DND-41 (cell line): ENCODE measurements at regions not wholly inside any gene's neighbourhood (a gene's known extent, or its start where the extent isn't known, plus 50 kb on each side); places are given as distances from the start of the nearest gene placed in this dataset.

Source experiments
- ATAC-seq: fragments of 200-7000 bp; cut with Tn5 transposase; 3 replicates; pipeline ENCODE4 v1.9.1; 2021; ENCODE audit warnings: low read depth; ENCODE audit not compliant: insufficient read depth
- DNase-seq: peaks from one replicate; pipeline ENCODE4 v3.0.0-alpha.2; 2020
- H2AFZ ChIP-seq: 2 replicates; pipeline ENCODE4 v1.6.0; 2012; ENCODE audit warnings: low read depth, low read length
- H3K27ac ChIP-seq: 2 replicates; pipeline ENCODE4 v1.5.1; 2012; ENCODE audit warnings: low read length, inconsistent platforms
- H3K27me3 ChIP-seq: fragments of 200-600 bp; sonication (generic); 2 replicates; pipeline ENCODE4 v1.6.0; 2012; ENCODE audit warnings: low read length, mild to moderate bottlenecking, inconsistent platforms; ENCODE audit not compliant: insufficient read depth, poor library complexity
- H3K36me3 ChIP-seq: 2 replicates; pipeline ENCODE4 v1.5.1; 2012; ENCODE audit warnings: low read length, inconsistent platforms; ENCODE audit not compliant: insufficient read depth
- H3K4me1 ChIP-seq: 2 replicates; pipeline ENCODE4 v1.5.1; 2012; ENCODE audit warnings: mild to moderate bottlenecking, low read length; ENCODE audit not compliant: insufficient read depth
- H3K4me2 ChIP-seq: 2 replicates; pipeline ENCODE4 v1.6.0; 2012; ENCODE audit warnings: mild to moderate bottlenecking, moderate library complexity, low read length, inconsistent platforms; ENCODE audit not compliant: insufficient read depth
- H3K4me3 ChIP-seq, 2 experiments: fragments of 200-600 bp in 1 of 2; shearing (Covaris generic) in 1 of 2; 2 replicates each; pipeline ENCODE4 v1.5.1; 2012 to 2016; ENCODE audit warnings: inconsistent platforms in 2 of 2, low read length in 2 of 2, mild to moderate bottlenecking in 2 of 2, low read depth in 1 of 2, moderate library complexity in 1 of 2
- H3K79me2 ChIP-seq: 2 replicates; pipeline ENCODE4 v1.6.0; 2012; ENCODE audit warnings: low read length, inconsistent platforms; ENCODE audit not compliant: insufficient read depth
- H3K9ac ChIP-seq: 2 replicates; pipeline ENCODE4 v1.6.0; 2012; ENCODE audit warnings: low read depth, mild to moderate bottlenecking, inconsistent platforms, low read length, moderate library complexity
- H3K9me3 ChIP-seq: 2 replicates; pipeline ENCODE4 v1.5.1; 2012; ENCODE audit warnings: low read length, moderate library complexity, mild to moderate bottlenecking, inconsistent platforms; ENCODE audit not compliant: insufficient read depth, severe bottlenecking
- H4K20me1 ChIP-seq: 2 replicates; pipeline ENCODE4 v1.6.0; 2012; ENCODE audit warnings: low read length; ENCODE audit not compliant: insufficient read depth
- EZH2 ChIP-seq: IDR thresholded peaks from 3 replicates; pipeline ENCODE4 v1.6.1; 2012; ENCODE audit warnings: borderline replicate concordance, low read depth, mild to moderate bottlenecking, moderate library complexity, low read length, inconsistent platforms; ENCODE audit not compliant: severe bottlenecking
- TF ChIP-seq, protein P1 (sequence below): IDR thresholded peaks from 2 replicates; pipeline ENCODE4 v1.5.1; 2012; ENCODE audit warnings: borderline replicate concordance, low read length, moderate library complexity, mild to moderate bottlenecking; ENCODE audit not compliant: poor library complexity, severe bottlenecking; ENCODE audit errors: extremely low read depth

GRCh38 chr12:34097213-34097612, 74.9 kb downstream of the ALG10 start:
- no peak overlapping the region for H2AFZ ChIP-seq
- H3K27me3 ChIP-seq, result no peaks in the 10 kb centered on the region
- H3K27ac ChIP-seq, result no peak overlapping the region
- ATAC-seq (no peak), DNase-seq (no peak)
- no peak overlapping the region for H3K4me3 ChIP-seq
- no peak for TF ChIP-seq EZH2
- TF ChIP-seq, protein P1, sequence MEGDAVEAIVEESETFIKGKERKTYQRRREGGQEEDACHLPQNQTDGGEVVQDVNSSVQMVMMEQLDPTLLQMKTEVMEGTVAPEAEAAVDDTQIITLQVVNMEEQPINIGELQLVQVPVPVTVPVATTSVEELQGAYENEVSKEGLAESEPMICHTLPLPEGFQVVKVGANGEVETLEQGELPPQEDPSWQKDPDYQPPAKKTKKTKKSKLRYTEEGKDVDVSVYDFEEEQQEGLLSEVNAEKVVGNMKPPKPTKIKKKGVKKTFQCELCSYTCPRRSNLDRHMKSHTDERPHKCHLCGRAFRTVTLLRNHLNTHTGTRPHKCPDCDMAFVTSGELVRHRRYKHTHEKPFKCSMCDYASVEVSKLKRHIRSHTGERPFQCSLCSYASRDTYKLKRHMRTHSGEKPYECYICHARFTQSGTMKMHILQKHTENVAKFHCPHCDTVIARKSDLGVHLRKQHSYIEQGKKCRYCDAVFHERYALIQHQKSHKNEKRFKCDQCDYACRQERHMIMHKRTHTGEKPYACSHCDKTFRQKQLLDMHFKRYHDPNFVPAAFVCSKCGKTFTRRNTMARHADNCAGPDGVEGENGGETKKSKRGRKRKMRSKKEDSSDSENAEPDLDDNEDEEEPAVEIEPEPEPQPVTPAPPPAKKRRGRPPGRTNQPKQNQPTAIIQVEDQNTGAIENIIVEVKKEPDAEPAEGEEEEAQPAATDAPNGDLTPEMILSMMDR, result no peak
- no peaks in the 10 kb centered on the region for H3K4me1 ChIP-seq
- H3K4me2 ChIP-seq, result no peak overlapping the region
- no peaks in the 10 kb centered on the region for H3K79me2 ChIP-seq
- H3K36me3 ChIP-seq, result no peaks in the 10 kb centered on the region
- H3K9me3 ChIP-seq, result no peaks in the 10 kb centered on the region
- H3K9ac ChIP-seq, result no peak overlapping the region
- no peaks in the 10 kb centered on the region for H4K20me1 ChIP-seq

GRCh38 chr12:34105392-34105933, 83.2 kb downstream of the ALG10 start:
- ATAC-seq (no peak), DNase-seq (no peak)
- Histone ChIP-seq H3K4me3 (no peak overlapping the region), H2AFZ (no peak overlapping the region), H3K9me3 (peaks cover 13% of the 10 kb centered on the region), H3K4me2 (no peak overlapping the region), H4K20me1 (no peaks in the 10 kb centered on the region), H3K4me1 (no peaks in the 10 kb centered on the region), H3K36me3 (no peaks in the 10 kb centered on the region), H3K27ac (no peak overlapping the region), H3K9ac (no peak overlapping the region), H3K27me3 (no peaks in the 10 kb centered on the region), H3K79me2 (no peaks in the 10 kb centered on the region)
- TF ChIP-seq, protein P1, result no peak
- no peak for TF ChIP-seq EZH2

- no peak overlapping the region for H3K27ac ChIP-seq
- H3K36me3 ChIP-seq, result no peaks in the 10 kb centered on the region
- no peaks in the 10 kb centered on the region for H3K4me1 ChIP-seq
- H2AFZ ChIP-seq, result no peak overlapping the region
- H3K79me2 ChIP-seq, result no peaks in the 10 kb centered on the region
- DNase-seq, result no peak
- no peaks in the 10 kb centered on the region for H4K20me1 ChIP-seq
- no peaks in the 10 kb centered on the region for H3K27me3 ChIP-seq
- no peak for ATAC-seq
- H3K4me2 ChIP-seq, result no peak overlapping the region
- H3K9me3 ChIP-seq, result peaks cover 13% of the 10 kb centered on the region
- TF ChIP-seq, protein P1, result no peak
- TF ChIP-seq EZH2, result no peak
- no peak overlapping the region for H3K4me3 ChIP-seq
- H3K9ac ChIP-seq, result no peak overlapping the region
Observed at GRCh38 chr12:34106172-34106571, 83.9 kb downstream of the ALG10 start.

GRCh38 chr12:34107016-34107415, 84.7 kb downstream of the ALG10 start:
- no peaks in the 10 kb centered on the region for H3K36me3 ChIP-seq
- TF ChIP-seq EZH2, result no peak
- no peak overlapping the region for H3K4me2 ChIP-seq
- ATAC-seq (no peak), DNase-seq (no peak)
- H3K79me2 ChIP-seq, result no peaks in the 10 kb centered on the region
- no peak overlapping the region for H3K4me3 ChIP-seq
- no peaks in the 10 kb centered on the region for H3K27me3 ChIP-seq
- no peak overlapping the region for H3K27ac ChIP-seq
- no peaks in the 10 kb centered on the region for H3K4me1 ChIP-seq
- H3K9ac ChIP-seq, result no peak overlapping the region
- H3K9me3 ChIP-seq, result peaks cover 13% of the 10 kb centered on the region
- no peaks in the 10 kb centered on the region for H4K20me1 ChIP-seq
- H2AFZ ChIP-seq, result no peak overlapping the region
